PC-3 (cell line): ENCODE measurements at regions not wholly inside any gene's neighbourhood (a gene's known extent, or its start where the extent isn't known, plus 50 kb on each side); places are given as distances from the start of the nearest gene placed in this dataset.

ENCODE experiments used
- ATAC-seq: fragments of 200-7000 bp; cut with Tn5 transposase; 2 replicates; pipeline ENCODE4 v1.9.1; 2020; ENCODE audit warnings: mild to moderate bottlenecking, moderate library complexity
- BruUV-seq: library from RNA; stranded (reverse); fragments of 400-500 nt; replicated peaks from 2 replicates; lab custom pipeline; 2021; lab: Mats Ljungman, UMichigan
- CTCF ChIA-PET: fragments of 300-600 bp; sonication (Branson Sonifier 250); formaldehyde crosslinking; loops from one replicate; lab custom pipeline; 2022; ENCODE audit warnings: antibody characterized with exemption; lab: Charles Lee
- POLR2A ChIA-PET: fragments of 300-600 bp; sonication (Branson Sonifier 250); formaldehyde crosslinking; loops from one replicate; lab custom pipeline; 2022; ENCODE audit warnings: antibody characterized with exemption; ENCODE audit not compliant: unreplicated experiment; lab: Charles Lee
- DNase-seq: peaks from one replicate; pipeline ENCODE4 v3.0.0-alpha.2; 2015
- H2AFZ ChIP-seq: fragments of 300-600 bp; sonication (generic); 2 replicates; pipeline ENCODE4 v1.6.0; 2016; ENCODE audit warnings: antibody characterized with exemption, low read length
- H3F3A ChIP-seq: fragments of 300-600 bp; sonication (generic); one replicate; pipeline ENCODE4 v1.6.0; 2017; ENCODE audit warnings: antibody characterized with exemption, low read length, control low read depth, mild to moderate bottlenecking; ENCODE audit not compliant: unreplicated experiment
- H3K27ac ChIP-seq: fragments of 300-600 bp; sonication (generic); 2 replicates; pipeline ENCODE4 v1.5.1; 2016; ENCODE audit warnings: mild to moderate bottlenecking, low read length
- H3K27me3 ChIP-seq: fragments of 300-600 bp; sonication (generic); 2 replicates; pipeline ENCODE4 v1.6.1; 2016; ENCODE audit warnings: low read length, mixed read lengths
- H3K36me3 ChIP-seq: fragments of 300-600 bp; sonication (generic); 2 replicates; pipeline ENCODE4 v1.6.1; 2016; ENCODE audit warnings: low read depth, mixed run types, low read length, mixed read lengths
- H3K4me1 ChIP-seq: fragments of 300-600 bp; sonication (generic); 2 replicates; pipeline ENCODE4 v1.5.1; 2016; ENCODE audit warnings: low read length; ENCODE audit not compliant: insufficient read depth
- H3K4me2 ChIP-seq: fragments of 300-600 bp; sonication (generic); 2 replicates; pipeline ENCODE4 v1.6.0; 2016; ENCODE audit warnings: low read length
- H3K4me3 ChIP-seq: fragments of 300-600 bp; sonication (generic); 2 replicates; pipeline ENCODE4 v1.5.1; 2016; ENCODE audit warnings: mild to moderate bottlenecking, low read length, mixed read lengths
- H3K79me2 ChIP-seq: fragments of 300-600 bp; sonication (generic); 2 replicates; pipeline ENCODE4 v1.6.1; 2017; ENCODE audit warnings: low read length, mixed read lengths
- H3K9ac ChIP-seq: fragments of 300-600 bp; sonication (generic); 2 replicates; pipeline ENCODE4 v1.6.0; 2016; ENCODE audit warnings: mild to moderate bottlenecking, low read length
- H3K9me2 ChIP-seq: fragments of 300-600 bp; sonication (generic); replicated peaks from 2 replicates; pipeline ENCODE4 v1.6.1; 2016; ENCODE audit warnings: mixed run types, low read length, mixed read lengths
- H3K9me3 ChIP-seq: fragments of 300-600 bp; sonication (generic); 2 replicates; pipeline ENCODE4 v1.6.1; 2016; ENCODE audit warnings: low read length, mixed read lengths
- H4K20me1 ChIP-seq: fragments of 300-600 bp; sonication (generic); 2 replicates; pipeline ENCODE4 v1.6.1; 2016; ENCODE audit warnings: low read length, mixed read lengths
- CTCF ChIP-seq: fragments of 300-600 bp; sonication (generic); conservative IDR thresholded peaks from 2 replicates; pipeline ENCODE4 v1.5.1; 2017; ENCODE audit warnings: antibody characterized with exemption, low read depth, mild to moderate bottlenecking, low read length
- EZH2 ChIP-seq: fragments of 300-600 bp; sonication (generic); IDR thresholded peaks from one replicate; pipeline ENCODE4 v1.6.1; 2017; ENCODE audit warnings: antibody characterized with exemption, mild to moderate bottlenecking, low read length; ENCODE audit not compliant: unreplicated experiment
- EZH2phosphoT487 ChIP-seq: fragments of 300-600 bp; sonication (generic); IDR thresholded peaks from 2 replicates; pipeline ENCODE4 v1.6.1; 2018; ENCODE audit warnings: mild to moderate bottlenecking, antibody characterized with exemption, low read length, borderline replicate concordance
- intact Hi-C: fragments of 100-400 bp; cut with micrococcal nuclease; formaldehyde crosslinking; loops from 2 replicates; pipeline ENCODE4 v1.9.0; 2023

- POLR2A ChIA-PET = no interaction called here
- no peak overlapping the region for H2AFZ ChIP-seq
- no TSS peak for BruUV-seq
- CTCF ChIA-PET = no interaction called here
- H3K9me2 ChIP-seq = no peaks in the 10 kb centered on the region
- no peaks in the 10 kb centered on the region for H3K9me3 ChIP-seq
- H3K4me1 ChIP-seq = peaks cover 38% of the 10 kb centered on the region
- H3K27ac ChIP-seq = peak overlapping the region; percentile 36
- no peak overlapping the region; the same call in 1 of the 2 replicates for H3K4me2 ChIP-seq
- H3K36me3 ChIP-seq = no peaks in the 10 kb centered on the region
- no peak for ATAC-seq
- no peak for DNase-seq
- H4K20me1 ChIP-seq = no peaks in the 10 kb centered on the region
- H3K4me3 ChIP-seq = no peak overlapping the region
- no peak for TF ChIP-seq CTCF
- TF ChIP-seq EZH2 = no peak
- TF ChIP-seq EZH2phosphoT487 = no peak
- intact Hi-C loops = no loop called here
- no peaks in the 10 kb centered on the region for H3K27me3 ChIP-seq
- no peaks in the 10 kb centered on the region for H3K79me2 ChIP-seq
- no peak overlapping the region for H3K9ac ChIP-seq
- no peaks in the 10 kb centered on the region for H3F3A ChIP-seq
These were observed 106.0 kb downstream of the TMEM144 start for GRCh38 chr4:158316264-158316663.

DNA sequence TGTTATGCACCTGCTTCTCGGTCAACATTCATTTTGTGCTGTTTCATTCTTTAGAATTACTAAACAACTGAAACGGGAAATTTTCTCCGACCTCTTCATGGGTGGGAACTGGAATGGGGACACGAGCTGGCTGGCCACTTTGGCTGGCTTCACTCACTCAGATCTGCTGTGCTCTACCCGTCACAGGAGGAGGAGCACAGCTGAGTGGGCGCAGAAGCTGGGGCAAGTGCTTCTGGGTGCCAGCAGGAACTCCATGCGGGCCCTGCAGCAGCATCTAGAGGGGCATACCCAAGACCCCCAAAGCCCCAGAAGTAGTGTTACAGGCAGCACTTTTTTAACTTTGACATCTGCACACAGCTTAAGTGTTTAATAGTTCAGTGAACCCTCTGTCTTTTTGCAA lies 109.6 kb downstream of the TMEM144 start:
- Histone ChIP-seq H3K4me3 (no peak overlapping the region), H3K27ac (no peak overlapping the region), H4K20me1 (no peaks in the 10 kb centered on the region), H3F3A (no peaks in the 10 kb centered on the region), H3K4me2 (no peak overlapping the region), H2AFZ (no peak overlapping the region), H3K9ac (no peak overlapping the region), H3K27me3 (no peaks in the 10 kb centered on the region), H3K4me1 (peaks cover 27% of the 10 kb centered on the region), H3K9me3 (no peaks in the 10 kb centered on the region), H3K9me2 (no peaks in the 10 kb centered on the region), H3K36me3 (no peaks in the 10 kb centered on the region), H3K79me2 (no peaks in the 10 kb centered on the region)
- ATAC-seq (no peak), DNase-seq (no peak)
- no TSS peak for BruUV-seq
- ChIA-PET CTCF (no interaction called here), POLR2A (no interaction called here)
- TF ChIP-seq EZH2 = no peak
- TF ChIP-seq EZH2phosphoT487 = no peak
- TF ChIP-seq CTCF = no peak
- intact Hi-C loops = loop anchor here (5.0 kb wide), 1 partner anchor 58 kb away; no protein-coding TSS in a partner anchor

DNA sequence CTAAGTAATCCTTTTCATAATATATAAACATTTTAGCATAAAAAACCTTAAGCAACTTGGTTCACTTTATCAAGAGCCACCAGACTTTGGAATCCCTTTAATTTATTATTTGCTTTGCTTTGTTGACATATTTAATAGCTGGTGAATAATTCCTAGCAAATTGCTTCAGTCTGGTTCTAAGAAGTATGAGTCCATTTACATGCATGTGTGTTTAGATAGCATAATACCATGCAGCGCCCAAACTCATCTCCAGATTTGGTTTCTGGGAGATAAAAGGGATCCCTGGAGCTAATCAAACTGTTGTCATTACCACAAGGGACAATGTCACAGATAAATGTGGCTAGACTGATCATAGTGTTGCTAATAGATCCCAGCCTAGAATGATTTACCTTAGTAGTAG lies 111.8 kb downstream of the TMEM144 start:
- no peak overlapping the region for H3K4me2 ChIP-seq
- BruUV-seq = no TSS peak
- intact Hi-C loops = loop anchor here (5.0 kb wide), 1 partner anchor 60 kb away; no protein-coding TSS in a partner anchor

More for the DNA sequence above, 111.8 kb downstream of the TMEM144 start:
- Histone ChIP-seq H3K9ac (no peak overlapping the region), H3K4me3 (no peak overlapping the region), H3K27ac (no peak overlapping the region), H4K20me1 (no peaks in the 10 kb centered on the region), H3F3A (no peaks in the 10 kb centered on the region), H3K9me2 (no peaks in the 10 kb centered on the region), H3K27me3 (no peaks in the 10 kb centered on the region), H2AFZ (no peak overlapping the region), H3K4me1 (peaks cover 12% of the 10 kb centered on the region), H3K36me3 (no peaks in the 10 kb centered on the region), H3K9me3 (no peaks in the 10 kb centered on the region), H3K79me2 (no peaks in the 10 kb centered on the region)
- ChIA-PET POLR2A (interaction anchor here (0.6 kb wide), 1 partner anchor 46 kb away, joined by 3 read pairs; no protein-coding TSS in a partner anchor), CTCF (no interaction called here)
- ATAC-seq (peak; percentile 94), DNase-seq (peak; percentile 35)
- TF ChIP-seq EZH2phosphoT487 (no peak), EZH2 (no peak), CTCF (no peak)
